Smooth muscle cell (in vitro differentiated cells): ENCODE measurements at regions not wholly inside any gene's neighbourhood (a gene's known extent, or its start where the extent isn't known, plus 50 kb on each side); places are given as distances from the start of the nearest gene placed in this dataset.

Source experiments
- DNase-seq: peaks from one replicate; lab custom pipeline; 2025; ENCODE audit not compliant: unreplicated experiment; lab: John Stamatoyannopoulos, UW
- H2AFZ ChIP-seq: fragments of 200-600 bp; sonication (generic); 2 replicates; pipeline ENCODE4 v1.6.0; 2016; ENCODE audit warnings: antibody characterized with exemption, low read depth, mild to moderate bottlenecking
- H3F3A ChIP-seq: fragments of 200-600 bp; sonication (generic); 2 replicates; pipeline ENCODE4 v1.6.0; 2017; ENCODE audit warnings: antibody characterized with exemption, low read depth
- H3K27ac ChIP-seq: fragments of 200-600 bp; sonication (generic); 2 replicates; pipeline ENCODE4 v1.5.1; 2016; ENCODE audit warnings: low read depth, mild to moderate bottlenecking
- H3K27me3 ChIP-seq: fragments of 200-600 bp; sonication (generic); 2 replicates; pipeline ENCODE4 v1.6.1; 2016; ENCODE audit warnings: low read depth, mild to moderate bottlenecking
- H3K36me3 ChIP-seq: fragments of 200-600 bp; sonication (generic); 2 replicates; pipeline ENCODE4 v1.5.1; 2016; ENCODE audit warnings: low read depth
- H3K4me1 ChIP-seq: fragments of 200-600 bp; sonication (generic); 2 replicates; pipeline ENCODE4 v1.5.1; 2016; ENCODE audit warnings: low read depth
- H3K4me2 ChIP-seq: fragments of 200-600 bp; sonication (generic); 2 replicates; pipeline ENCODE4 v1.6.0; 2016; ENCODE audit warnings: mild to moderate bottlenecking
- H3K4me3 ChIP-seq: fragments of 200-600 bp; sonication (generic); 2 replicates; pipeline ENCODE4 v1.5.1; 2016; ENCODE audit warnings: mild to moderate bottlenecking
- H3K79me2 ChIP-seq: fragments of 200-600 bp; sonication (generic); 2 replicates; pipeline ENCODE4 v1.6.0; 2016; ENCODE audit warnings: low read depth, mild to moderate bottlenecking
- H3K9ac ChIP-seq: fragments of 200-600 bp; sonication (generic); 2 replicates; pipeline ENCODE4 v1.6.0; 2016; ENCODE audit warnings: low read depth
- H3K9me3 ChIP-seq: fragments of 200-600 bp; sonication (generic); replicated peaks from 2 replicates; pipeline ENCODE4 v1.5.1; 2016; ENCODE audit warnings: low read depth
- H4K20me1 ChIP-seq: fragments of 200-600 bp; sonication (generic); 2 replicates; pipeline ENCODE4 v1.6.0; 2016; ENCODE audit warnings: low read depth
- CTCF ChIP-seq: fragments of 200-600 bp; sonication (generic); IDR thresholded peaks from 2 replicates; pipeline ENCODE4 v1.5.1; 2017; ENCODE audit warnings: borderline replicate concordance, mild to moderate bottlenecking, antibody characterized with exemption; ENCODE audit not compliant: insufficient read depth, poor library complexity, severe bottlenecking
- WGBS: methylation state at CpG from one replicate; pipeline ENCODE4 v1.1.7; 2016; ENCODE audit warnings: low lambda C conversion rate; 5-methylcytosine and 5-hydroxymethylcytosine counted together

GRCh38 chr2:223439184-223439583 lies 163.0 kb downstream of the SCG2 start:
- H3K79me2 ChIP-seq: no peaks in the 10 kb centered on the region
- no peak overlapping the region for H2AFZ ChIP-seq
- H3K4me3 ChIP-seq: no peak overlapping the region
- H4K20me1 ChIP-seq: no peaks in the 10 kb centered on the region
- WGBS: 59% methylated on average over 1 of the region's 1 CpG
- no peak for TF ChIP-seq CTCF
- no peaks in the 10 kb centered on the region for H3K4me1 ChIP-seq
- DNase-seq: no peak
- no peak overlapping the region for H3K4me2 ChIP-seq
- no peak overlapping the region for H3K27ac ChIP-seq
- H3K9me3 ChIP-seq: no peaks in the 10 kb centered on the region
- H3F3A ChIP-seq: no peaks in the 10 kb centered on the region
- H3K9ac ChIP-seq: no peak overlapping the region
- H3K36me3 ChIP-seq: no peaks in the 10 kb centered on the region
- H3K27me3 ChIP-seq: no peaks in the 10 kb centered on the region

GRCh38 chr2:223439786-223440185 lies 162.4 kb downstream of the SCG2 start:
- Histone ChIP-seq H4K20me1 (no peaks in the 10 kb centered on the region), H3K4me1 (no peaks in the 10 kb centered on the region), H3K36me3 (no peaks in the 10 kb centered on the region), H3K27ac (no peak overlapping the region), H3K9ac (no peak overlapping the region), H3K4me3 (no peak overlapping the region), H2AFZ (no peak overlapping the region), H3K27me3 (no peaks in the 10 kb centered on the region), H3K9me3 (no peaks in the 10 kb centered on the region), H3K4me2 (no peak overlapping the region), H3K79me2 (no peaks in the 10 kb centered on the region), H3F3A (no peaks in the 10 kb centered on the region)
- no peak for TF ChIP-seq CTCF
- WGBS: 49% methylated on average over 1 of the region's 1 CpG
- no peak for DNase-seq

- Histone ChIP-seq H3K9ac (no peak overlapping the region), H3K4me2 (peak overlapping the region; percentile 5)
- WGBS: 51% methylated on average over 2 of the region's 2 CpGs
Observed at GRCh38 chr2:223442847-223443246, 159.3 kb downstream of the SCG2 start.

More at GRCh38 chr2:223442847-223443246, 159.3 kb downstream of the SCG2 start:
- Histone ChIP-seq H3K36me3 (no peaks in the 10 kb centered on the region), H3F3A (no peaks in the 10 kb centered on the region), H4K20me1 (no peaks in the 10 kb centered on the region), H3K9me3 (no peaks in the 10 kb centered on the region), H3K27me3 (no peaks in the 10 kb centered on the region), H3K4me1 (no peaks in the 10 kb centered on the region), H3K79me2 (no peaks in the 10 kb centered on the region), H3K4me3 (no peak overlapping the region), H3K27ac (peak overlapping the region; percentile 5), H2AFZ (peak overlapping the region; percentile 2)
- no peak for TF ChIP-seq CTCF
- no peak for DNase-seq
